H1 (cell line): ENCODE measurements at regions not wholly inside any gene's neighbourhood (a gene's known extent, or its start where the extent isn't known, plus 50 kb on each side); places are given as distances from the start of the nearest gene placed in this dataset.

Experiments
- KDM4A ChIP-seq: IDR thresholded peaks from one replicate; pipeline ENCODE4 v1.7.1; 2012; ENCODE audit warnings: low read depth, mild to moderate bottlenecking, moderate library complexity, low read length, inconsistent platforms; ENCODE audit not compliant: severe bottlenecking

- TF ChIP-seq KDM4A: no peak
These were observed 149.0 kb downstream of the SERPINI1 start (continued) for GRCh38 chr3:167884481-167884880.
